ENCODE measurements at regions not wholly inside any gene's neighbourhood (a gene's known extent, or its start where the extent isn't known, plus 50 kb on each side); places are given as distances from the start of the nearest gene placed in this dataset.

GRCh38 chr10:123301077-123301857 is 147.1 kb downstream of the BUB3 start:
- TF ChIP-seq CTCF (tag by site-specific recombination; IDR thresholded peaks at IDR 0.05) = no peak
- no peak for TF ChIP-seq ZNF654 (tag by site-specific recombination; IDR thresholded peaks at IDR 0.05; ENCODE audit: low read depth)
- no peak for TF ChIP-seq ZBTB10 (tag by site-specific recombination; IDR thresholded peaks at IDR 0.05)
- TF ChIP-seq PATZ1 (tag by site-specific recombination; IDR thresholded peaks at IDR 0.05) = no peak

Data from HEK293 (cell line).